PC-3 (cell line): ENCODE measurements at regions not wholly inside any gene's neighbourhood (a gene's known extent, or its start where the extent isn't known, plus 50 kb on each side); places are given as distances from the start of the nearest gene placed in this dataset.

Experiments used
- EZH2 ChIP-seq: fragments of 300-600 bp; sonication (generic); IDR thresholded peaks from one replicate; pipeline ENCODE4 v1.6.1; 2017; ENCODE audit warnings: antibody characterized with exemption, mild to moderate bottlenecking, low read length; ENCODE audit not compliant: unreplicated experiment
- EZH2phosphoT487 ChIP-seq: fragments of 300-600 bp; sonication (generic); IDR thresholded peaks from 2 replicates; pipeline ENCODE4 v1.6.1; 2018; ENCODE audit warnings: mild to moderate bottlenecking, antibody characterized with exemption, low read length, borderline replicate concordance
- TF ChIP-seq, protein P1 (sequence below): fragments of 300-600 bp; sonication (generic); conservative IDR thresholded peaks from 2 replicates; pipeline ENCODE4 v1.5.1; 2017; ENCODE audit warnings: antibody characterized with exemption, low read depth, mild to moderate bottlenecking, low read length

DNA sequence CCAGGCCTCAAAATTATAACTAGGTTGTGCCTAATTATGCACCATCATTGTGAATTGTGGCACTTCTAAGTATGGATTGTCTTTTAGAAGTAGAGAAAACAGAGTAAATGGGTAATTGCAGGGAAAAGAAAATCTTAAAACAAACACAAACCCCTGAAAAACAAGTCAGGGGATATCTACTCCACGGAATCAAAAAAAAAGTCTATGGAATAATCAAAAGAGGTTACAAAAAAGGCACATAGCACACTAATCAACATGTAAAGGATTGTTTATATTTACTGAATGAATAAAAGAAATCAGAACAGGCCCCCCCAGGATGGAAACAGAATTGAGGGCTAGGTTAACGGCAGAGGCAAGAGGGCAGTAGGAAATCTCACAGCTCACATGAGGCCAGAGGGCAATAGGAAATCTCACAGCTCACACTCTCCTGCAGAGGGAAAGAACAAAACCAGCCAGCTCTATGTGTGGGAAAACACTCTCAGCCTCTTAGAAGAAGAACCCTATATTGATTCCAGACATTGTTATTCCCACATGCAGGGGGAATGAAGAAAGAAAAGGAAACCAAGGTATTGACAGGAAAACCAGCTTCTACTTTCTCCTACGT, 72.7 kb upstream of the FNDC3B start:
- TF ChIP-seq, protein P1, sequence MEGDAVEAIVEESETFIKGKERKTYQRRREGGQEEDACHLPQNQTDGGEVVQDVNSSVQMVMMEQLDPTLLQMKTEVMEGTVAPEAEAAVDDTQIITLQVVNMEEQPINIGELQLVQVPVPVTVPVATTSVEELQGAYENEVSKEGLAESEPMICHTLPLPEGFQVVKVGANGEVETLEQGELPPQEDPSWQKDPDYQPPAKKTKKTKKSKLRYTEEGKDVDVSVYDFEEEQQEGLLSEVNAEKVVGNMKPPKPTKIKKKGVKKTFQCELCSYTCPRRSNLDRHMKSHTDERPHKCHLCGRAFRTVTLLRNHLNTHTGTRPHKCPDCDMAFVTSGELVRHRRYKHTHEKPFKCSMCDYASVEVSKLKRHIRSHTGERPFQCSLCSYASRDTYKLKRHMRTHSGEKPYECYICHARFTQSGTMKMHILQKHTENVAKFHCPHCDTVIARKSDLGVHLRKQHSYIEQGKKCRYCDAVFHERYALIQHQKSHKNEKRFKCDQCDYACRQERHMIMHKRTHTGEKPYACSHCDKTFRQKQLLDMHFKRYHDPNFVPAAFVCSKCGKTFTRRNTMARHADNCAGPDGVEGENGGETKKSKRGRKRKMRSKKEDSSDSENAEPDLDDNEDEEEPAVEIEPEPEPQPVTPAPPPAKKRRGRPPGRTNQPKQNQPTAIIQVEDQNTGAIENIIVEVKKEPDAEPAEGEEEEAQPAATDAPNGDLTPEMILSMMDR = no peak
- TF ChIP-seq EZH2 (no peak), EZH2phosphoT487 (no peak)
